HG02623 (cell line): ENCODE measurements at regions not wholly inside any gene's neighbourhood (a gene's known extent, or its start where the extent isn't known, plus 50 kb on each side); places are given as distances from the start of the nearest gene placed in this dataset.

ENCODE experiments used
- ATAC-seq: cut with Tn5 transposase; IDR thresholded peaks from one replicate; pipeline ENCODE4 v1.9.1; 2021; ENCODE audit warnings: moderate library complexity; ENCODE audit not compliant: unreplicated experiment

DNA sequence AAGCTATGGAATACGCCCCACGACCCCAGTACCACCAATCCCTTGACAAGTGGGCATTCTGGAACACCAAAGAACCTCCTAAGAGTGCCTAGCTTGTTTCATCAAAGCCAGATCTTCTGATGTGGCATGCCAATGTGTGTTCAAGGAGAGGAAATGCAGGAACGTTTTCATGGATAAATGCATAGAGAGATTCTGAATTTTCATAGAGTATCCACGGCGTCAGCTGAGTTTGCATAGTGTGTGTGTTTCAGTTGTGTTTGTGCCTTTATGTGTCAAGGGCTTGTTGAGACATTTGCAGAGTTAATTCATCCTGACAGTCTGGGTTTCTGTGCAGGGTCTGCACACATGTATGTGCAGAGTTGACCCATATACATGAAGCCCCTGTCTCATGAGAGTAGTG lies 172.7 kb upstream of the LRFN2 start:
- no peak for ATAC-seq

DNA sequence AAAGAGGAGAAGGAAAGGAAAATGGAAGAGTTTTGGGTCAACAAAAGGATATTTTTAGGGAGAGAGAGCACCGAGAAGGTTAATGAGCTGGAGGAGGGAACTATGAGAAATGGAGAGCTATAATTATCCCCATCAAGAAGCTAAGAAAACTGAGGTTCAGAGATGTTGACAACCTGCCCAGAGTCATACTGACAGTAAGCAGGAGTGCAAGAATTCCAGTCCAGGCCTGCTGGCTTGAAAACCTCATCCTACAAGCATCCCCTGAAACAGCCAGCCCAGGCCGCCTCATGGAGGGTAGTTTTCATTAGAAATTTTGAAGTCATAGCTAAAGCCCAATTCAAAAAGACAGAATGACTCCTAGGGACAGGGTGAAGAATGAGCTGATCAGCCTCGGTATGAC lies 172.1 kb upstream of the LRFN2 start:
- no peak for ATAC-seq

DNA sequence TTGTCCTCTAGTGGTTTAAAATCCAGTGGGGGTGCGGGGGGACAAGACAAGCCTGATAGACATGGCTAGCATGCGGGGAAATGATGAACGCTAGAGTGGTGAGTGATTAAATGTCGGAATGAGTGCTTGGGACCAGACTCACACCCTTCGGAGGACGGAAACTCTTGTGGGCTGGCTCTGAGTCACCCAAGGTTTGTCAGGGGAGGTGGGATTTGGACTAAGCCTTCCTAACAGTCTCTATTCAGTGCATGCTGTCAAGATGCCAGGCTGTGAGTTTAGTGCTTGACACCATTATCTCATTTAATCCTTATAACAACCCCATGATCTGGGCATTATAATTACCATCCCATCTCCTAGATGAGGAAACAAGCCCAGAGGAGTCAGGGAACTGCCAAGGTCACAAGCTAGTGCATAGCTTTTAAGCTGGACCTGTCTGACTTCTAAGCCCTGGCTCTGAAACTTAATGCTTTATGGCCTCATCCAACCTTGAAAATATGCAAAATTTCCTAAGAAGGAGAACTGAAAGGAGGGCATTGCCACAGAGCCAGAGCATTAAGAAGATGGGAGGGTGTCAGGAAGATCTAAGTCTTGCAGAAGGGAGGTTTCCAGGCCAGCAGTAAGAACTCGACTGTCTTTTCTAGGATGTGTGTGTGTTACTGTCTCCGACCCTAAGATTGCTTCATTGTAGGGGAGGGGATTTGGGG lies 168.7 kb upstream of the LRFN2 start:
- no peak for ATAC-seq

DNA sequence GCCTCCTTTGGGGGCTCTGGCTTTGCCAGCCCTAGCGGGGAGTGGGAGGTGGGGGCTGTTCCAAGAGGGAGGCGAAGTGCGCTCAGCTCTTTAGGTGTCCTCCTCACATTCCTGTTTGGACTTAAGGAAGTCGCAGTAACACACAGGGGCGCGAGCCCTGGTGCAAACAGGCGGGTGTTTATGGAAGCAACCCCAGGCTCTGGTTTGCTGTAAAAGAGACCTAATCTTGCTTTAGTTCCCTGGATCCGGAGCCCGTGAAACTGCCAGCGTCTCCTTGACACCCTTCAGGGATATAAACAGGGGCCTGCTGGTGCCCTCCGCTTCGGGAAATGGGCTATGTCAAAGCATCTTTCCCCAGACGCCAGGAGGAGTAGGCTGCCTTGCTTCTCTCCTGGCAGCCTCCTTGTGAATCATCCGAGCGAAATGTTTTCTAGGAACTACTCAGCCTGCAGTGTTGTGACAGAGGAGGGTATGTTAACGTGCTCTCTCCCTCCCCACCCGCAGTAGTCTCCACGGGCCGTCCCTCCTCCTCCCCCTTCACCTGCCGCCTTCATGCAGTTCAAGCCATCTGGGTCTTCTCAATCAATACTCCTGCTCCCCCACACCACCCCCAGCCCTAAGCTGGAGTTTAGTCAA lies 168.0 kb upstream of the LRFN2 start:
- no peak for ATAC-seq

DNA sequence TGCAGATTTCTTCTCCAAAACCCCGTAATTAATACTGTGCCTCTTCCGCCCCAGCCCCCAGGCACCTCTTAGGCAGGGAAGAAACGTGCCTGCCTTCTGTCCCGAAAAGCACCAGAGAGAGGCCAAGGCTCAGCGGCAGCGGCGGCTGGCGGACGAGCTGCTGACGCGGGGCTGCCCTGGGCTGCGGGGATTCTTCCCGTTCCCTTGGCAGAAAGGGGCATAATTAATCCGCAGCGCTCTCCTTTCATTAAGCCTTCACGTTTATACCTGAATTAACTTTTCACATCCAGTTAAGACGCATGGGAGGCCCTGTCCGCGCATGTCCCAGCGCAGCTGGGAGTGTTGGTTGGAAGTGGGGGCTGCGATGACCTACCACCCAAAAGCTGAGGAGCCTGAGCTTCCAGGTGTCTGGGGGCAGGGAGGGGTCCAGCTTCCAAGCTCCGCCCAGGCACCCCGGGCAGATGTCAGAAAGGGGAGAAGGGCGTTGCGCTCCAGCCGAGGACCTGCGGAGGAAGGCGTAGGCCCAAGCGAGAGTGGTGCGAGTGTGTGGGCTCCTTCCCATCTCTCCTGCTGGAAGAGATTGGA lies 167.4 kb upstream of the LRFN2 start:
- no peak for ATAC-seq

DNA sequence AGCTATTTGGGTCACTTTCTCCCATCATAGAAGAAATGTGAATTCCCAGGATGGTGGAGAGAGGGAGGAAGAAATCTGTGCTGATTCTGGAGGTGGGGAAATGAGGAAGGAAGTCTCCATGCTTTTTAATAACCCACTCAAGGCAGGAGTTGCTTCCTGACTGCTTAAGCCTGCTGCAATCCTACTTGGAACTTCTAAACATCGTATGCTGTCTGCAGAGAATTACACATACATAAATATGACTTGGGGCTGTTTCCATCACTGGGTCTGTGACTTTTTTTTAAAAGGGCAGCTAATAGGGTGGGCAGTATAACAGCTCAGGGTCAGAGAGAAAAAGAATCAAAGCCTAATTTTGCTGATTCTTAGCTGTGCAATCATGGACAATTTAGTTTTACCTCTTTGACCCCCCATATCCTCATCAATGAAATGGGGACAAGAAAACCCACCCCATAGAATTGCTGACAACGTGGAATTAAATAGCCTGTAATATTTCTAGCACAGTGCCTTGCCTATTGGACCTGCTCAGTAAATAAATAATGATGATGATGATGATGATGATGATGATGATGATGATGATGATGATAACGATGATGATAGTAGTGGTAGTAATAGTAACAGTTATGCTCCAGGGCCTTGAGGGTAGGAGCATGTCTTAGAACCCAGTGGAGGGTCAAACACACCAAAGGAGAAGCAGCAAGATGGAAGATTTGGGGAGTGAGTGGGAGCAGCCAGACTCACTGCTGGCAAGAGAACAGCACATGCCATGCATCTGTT lies 166.7 kb upstream of the LRFN2 start:
- ATAC-seq = no peak

DNA sequence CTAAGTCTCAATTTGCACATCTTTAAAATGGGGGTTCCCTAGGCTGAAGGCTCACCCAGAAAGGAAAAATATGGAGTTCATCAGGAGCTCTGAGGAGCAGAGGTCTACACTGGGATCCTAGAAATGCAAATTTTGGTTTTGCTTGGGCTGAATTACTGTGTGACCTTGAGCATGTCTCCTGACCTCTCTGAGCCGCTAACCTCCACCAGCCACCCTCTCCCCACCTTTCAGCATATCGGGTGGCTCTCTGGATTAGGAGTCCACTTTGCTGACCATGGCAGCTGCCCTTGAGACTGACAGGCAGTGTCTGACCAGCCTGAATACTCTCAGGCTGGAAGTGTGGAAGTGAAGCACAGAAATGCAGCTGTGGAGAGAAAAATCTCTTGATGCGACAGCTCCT lies 165.9 kb upstream of the LRFN2 start:
- ATAC-seq = no peak

DNA sequence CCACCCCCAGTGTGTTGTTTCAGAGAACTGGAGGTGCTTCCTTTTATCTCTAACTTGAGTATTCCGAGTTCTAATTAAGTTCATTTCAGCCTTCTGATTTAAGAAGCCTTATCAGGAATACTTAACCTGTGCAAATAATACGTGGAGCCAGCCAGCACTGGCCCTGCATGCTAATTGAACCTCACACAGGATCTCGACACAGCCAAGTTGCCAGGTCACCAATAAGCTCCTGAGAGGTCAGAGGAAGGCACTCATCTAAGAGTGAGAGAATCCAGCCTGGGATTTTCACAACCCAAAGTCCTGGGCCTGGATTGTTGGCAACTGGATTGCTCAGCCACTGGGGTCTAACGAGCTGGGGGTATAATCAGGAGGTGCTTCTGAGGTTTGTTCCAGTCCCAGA lies 157.7 kb upstream of the LRFN2 start:
- ATAC-seq = no peak

DNA sequence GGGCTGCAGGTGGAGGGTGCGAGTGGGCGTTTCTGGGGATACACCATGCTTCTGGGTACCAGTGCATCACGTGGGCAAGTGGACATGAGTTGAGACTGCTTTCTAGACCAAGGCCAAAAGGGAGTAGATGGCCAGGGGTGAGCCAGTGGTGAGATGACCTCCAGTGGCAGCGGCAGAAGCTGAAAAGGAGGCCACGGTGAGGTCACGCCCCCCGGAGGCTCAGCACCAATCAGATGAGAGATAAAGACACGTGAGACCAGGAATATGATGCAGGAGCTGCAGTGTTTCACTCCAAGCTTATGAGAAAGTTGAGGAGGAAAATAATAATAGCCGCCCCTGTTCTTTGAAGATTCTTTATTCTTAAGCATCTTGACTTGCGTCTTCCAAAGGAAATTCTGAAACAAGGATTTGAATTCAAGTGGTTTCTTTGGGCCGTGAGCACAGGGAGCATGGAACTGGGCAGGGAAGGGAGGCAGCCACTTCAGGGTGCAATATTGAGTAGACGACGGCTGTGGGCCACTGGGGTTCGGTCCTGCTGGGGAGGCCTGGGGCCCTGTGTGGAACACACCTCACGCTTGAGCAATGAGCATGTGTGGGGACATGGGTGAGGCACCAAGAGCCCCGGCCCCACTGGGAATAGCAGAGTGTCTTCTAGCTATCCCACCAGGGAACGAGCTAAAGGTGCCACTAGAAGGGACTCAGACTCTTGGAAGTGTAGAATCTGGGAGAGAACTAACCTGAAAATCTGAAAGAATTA lies 156.7 kb upstream of the LRFN2 start:
- ATAC-seq = no peak

DNA sequence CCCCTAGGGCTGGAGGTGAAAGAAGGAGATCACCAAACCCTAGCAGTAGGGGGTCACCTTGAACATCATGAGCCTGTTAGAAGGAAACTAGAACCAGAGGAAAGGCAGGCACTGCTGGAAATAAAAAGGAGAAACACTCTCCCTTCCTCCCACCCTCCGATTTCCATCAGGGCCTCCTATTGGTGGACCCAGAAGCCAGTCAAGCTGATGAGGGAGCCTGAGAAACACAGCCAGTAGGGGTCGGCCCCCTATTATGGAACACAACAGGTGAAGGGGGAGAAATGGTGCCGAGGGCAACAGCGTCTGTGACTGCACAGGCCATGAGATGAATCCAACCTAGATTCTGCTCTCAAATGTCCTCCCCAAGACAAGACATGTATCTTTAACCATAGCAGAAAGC lies 156.1 kb upstream of the LRFN2 start:
- ATAC-seq = no peak

DNA sequence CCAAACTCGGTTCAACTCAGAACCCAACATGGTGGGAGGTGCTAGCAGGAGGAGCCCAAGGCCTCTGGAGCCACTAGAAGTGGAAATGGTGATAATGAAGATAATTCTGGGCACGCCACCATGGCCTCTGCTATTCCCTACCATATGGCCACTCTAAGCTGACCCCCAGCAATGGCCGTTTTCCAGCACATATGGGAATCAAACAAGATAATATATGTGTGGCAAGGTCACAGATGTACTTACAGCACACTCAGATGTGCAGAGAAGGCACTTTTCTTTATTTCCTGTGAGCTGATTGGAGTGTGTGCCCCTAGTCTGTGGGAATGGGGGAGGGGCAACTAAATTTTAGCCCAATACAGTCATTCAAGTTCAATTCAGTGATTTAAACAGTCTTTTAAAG lies 153.4 kb upstream of the LRFN2 start:
- ATAC-seq = no peak

DNA sequence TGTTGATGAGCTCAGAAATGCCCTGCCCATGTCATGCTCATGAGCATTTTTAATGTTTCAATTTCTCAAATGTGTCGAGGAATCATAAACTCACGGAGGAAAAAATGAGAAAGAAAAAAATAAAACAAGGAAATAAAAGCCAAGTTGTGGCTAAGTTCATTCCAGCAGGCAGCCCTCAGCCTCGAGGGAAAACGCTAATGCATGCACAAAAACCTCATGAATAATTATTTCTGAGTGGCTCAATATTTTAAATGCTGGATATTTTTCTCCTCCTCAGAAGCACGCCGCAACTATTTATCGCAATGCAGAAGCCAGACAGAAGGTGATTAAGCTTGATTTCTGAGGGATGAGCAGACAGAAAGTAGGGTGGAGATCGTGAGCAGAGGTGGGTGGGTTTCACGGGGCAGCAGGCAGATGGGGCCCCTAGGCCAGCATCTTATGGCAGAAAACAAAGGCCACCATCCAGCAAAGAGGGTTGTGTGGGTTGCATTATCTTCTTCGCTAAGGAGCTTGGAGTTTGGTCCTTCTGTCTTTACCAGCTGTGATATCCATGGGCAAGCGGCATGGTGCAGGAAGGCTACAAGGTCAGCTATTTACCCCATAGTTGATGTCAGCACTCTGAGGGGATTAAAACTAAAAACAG lies 151.5 kb upstream of the LRFN2 start:
- no peak for ATAC-seq

DNA sequence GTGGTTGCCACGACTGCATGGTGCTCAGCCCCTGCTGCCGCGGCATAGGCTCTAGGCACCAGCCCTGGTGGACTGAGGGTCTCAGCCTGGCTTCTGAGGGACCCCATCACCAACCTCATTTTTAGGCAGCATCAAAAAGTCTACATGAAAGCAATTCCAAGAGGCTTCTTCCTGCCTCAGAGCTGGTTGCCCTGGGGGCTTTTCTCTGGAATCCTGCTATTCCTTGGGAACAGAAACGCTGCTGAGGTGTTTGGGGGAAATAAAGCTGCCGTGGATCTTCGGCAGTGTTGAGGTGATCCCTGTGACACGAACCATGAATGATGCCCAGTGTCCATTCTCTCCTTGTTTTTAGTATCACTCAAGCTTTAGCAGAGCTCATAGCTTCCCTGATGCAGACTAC lies 148.4 kb upstream of the LRFN2 start:
- no peak for ATAC-seq

DNA sequence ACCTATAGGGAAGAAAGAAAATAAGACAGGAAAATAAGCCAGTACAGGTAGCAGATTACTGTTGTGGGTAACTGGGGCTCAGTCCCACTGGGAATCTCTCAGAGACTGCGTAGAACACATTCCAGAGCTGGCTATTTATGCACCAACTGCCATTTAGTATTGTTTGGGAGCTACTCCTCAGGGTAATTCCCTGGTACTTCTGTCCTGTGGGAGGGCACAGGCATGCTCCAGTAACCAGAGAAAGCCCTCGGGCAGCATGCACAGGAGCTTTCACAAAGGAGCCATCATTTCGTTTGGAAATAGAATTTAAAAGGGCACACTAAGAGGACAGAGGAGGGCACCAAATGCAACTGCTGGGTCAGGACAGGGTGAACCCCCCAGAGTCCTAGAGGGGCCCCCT lies 148.0 kb upstream of the LRFN2 start:
- no peak for ATAC-seq

DNA sequence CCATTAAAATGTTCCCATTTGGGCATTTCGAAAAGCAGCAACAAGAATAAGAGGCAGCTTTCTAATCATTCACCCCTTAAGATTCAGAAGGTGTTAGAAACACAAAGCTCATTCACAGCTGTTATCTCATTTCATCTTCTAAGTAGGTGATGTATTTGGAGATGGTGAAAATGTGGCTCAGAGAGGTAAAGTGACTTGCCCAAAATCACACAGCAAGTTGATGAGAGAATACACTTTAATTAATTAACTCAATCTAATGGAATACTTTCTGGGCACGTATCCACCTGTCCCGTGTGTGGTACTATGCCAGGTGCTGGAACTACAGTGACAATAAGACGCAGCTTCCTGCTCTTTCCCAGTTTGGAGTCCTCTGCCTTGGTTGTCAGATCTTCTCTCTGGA lies 147.4 kb upstream of the LRFN2 start:
- no peak for ATAC-seq

DNA sequence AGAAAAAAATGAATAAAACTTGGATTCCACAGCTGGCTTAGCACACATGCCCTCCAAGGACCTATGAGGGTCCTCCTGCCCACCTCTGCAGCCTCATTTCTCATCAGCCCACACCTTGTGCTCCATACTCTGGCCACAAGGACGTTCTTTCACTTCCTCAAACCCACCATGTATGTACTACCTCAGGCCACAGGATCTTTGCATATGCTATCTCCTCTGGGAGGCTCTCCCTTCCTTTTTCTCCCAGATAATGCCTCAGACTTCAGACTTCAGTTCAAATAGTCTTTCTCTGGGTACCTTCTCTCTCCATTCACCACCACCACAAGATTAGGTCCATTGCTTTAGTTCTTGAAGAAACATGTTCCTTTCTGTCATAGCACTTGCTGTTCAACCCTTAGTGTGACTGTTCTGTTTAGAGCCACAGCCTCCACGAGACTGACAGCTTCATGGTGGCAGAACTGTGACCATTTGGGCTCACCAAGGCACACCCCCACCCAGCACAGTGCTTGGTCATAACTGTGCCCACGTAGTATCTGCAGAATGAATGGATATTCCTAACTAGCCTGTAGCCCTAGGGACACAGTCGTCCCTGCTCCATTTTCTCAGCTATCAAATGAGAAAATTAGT lies 146.7 kb upstream of the LRFN2 start:
- no peak for ATAC-seq

DNA sequence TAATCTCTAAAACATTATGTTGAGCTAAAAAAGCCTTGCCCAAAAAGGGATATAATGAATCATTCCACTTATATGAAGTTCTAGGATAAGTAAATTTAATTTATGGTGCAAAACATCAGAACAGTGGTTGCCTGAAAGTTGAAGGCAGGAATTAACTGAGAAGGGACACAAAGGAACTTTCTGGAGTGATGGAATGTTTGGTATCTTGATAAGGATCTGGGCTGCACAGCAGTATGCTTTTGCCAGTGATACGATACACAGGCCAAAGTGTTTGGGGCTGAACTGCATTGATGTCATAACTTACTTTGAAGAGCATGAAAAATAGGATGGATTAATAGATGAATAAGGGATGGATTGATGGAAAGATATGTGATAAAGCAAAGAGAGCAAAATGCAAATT lies 146.1 kb upstream of the LRFN2 start:
- ATAC-seq = no peak

DNA sequence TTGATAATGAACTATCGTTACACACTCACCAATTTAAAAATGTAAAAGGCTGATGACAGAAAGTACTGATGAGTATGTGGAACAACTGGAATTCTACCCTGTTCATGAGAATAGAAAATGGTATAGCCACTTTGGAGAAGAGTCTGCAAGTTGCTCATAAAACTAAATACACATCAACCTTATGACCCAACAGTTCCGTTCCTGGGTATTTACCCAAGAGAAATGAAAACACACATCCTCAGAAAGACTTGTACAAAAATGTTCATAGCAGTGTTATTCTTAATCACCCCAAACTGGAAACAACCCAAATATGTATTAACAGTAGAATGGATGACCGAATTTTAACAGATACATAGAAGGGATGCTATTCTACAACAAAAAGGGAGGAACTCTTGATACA lies 145.7 kb upstream of the LRFN2 start:
- ATAC-seq = no peak

DNA sequence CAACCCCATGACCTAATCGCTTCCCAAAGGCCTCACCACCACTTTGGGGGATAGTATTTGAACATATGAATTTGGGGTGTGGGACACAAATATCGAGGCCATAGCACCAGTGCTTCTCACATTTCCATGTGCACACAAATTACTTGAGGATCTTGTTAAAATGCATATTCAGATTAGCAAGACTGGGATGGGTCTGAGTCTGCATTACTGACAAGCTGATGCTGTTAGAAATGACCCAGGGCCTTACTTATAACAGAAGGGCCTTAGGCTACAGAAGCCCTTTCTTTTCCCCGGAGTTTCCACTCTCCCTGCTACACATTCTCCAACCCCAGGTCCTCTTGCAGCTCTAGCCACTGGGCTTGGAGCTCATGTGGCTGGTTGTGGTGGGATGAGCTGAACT lies 141.5 kb upstream of the LRFN2 start:
- ATAC-seq = no peak

DNA sequence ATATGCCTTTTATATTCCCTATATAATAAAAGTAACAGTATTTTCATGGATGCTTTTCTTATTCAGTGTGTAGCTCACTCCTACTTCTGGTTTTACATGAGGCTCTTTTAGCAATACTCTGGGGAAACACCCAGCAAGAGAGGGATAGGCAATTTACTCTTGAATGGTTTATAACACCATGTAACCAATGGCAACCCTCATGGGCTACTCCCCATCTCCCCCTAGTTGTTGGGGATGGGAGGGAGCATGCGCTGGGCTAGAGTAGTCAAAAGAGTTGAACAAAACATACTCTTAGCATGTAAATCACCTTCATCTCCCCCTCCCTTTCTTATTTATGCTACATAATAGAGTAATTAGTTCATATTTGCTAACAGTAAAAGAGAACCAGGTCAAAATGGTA lies 140.1 kb upstream of the LRFN2 start:
- ATAC-seq = no peak
